K562 (cell line): ENCODE measurements at regions not wholly inside any gene's neighbourhood (a gene's known extent, or its start where the extent isn't known, plus 50 kb on each side); places are given as distances from the start of the nearest gene placed in this dataset.

Experiments used
- EP300 ChIP-seq: IDR thresholded peaks from 2 replicates; pipeline ENCODE4 v1.6.1; 2012; ENCODE audit warnings: low read length, improper control_type of control experiment
- ETV6 ChIP-seq, 3 experiments: fragments of 150-350 bp in 1 of 3; sonication (generic) in 1 of 3; formaldehyde crosslinking in 1 of 3; IDR thresholded peaks; 2 replicates each; pipeline versions ENCODE4 v1.6.1 to v1.8.0; 2014 to 2022; ENCODE audit warnings: borderline replicate concordance in 2 of 3, low read depth in 2 of 3, antibody characterized with exemption in 1 of 3, low read length in 1 of 3, mild to moderate bottlenecking in 1 of 3, missing genetic modification reagents in 1 of 3
- FOXA3 ChIP-seq, 2 experiments: fragments of 450-650 bp in 1 of 2; sonication (generic) in 1 of 2; formaldehyde crosslinking; IDR thresholded peaks in 1 of 2; conservative IDR thresholded peaks in 1 of 2; 2 replicates each; pipeline versions ENCODE4 v1.4.0 to v1.8.0; 2020 to 2022; ENCODE audit warnings: mild to moderate bottlenecking in 2 of 2, missing genetic modification reagents in 1 of 2
- KDM2B ChIP-seq: fragments of 250-450 bp; sonication (Bioruptor Pico); IDR thresholded peaks from 2 replicates; pipeline ENCODE4 v1.8.0; 2021; ENCODE audit warnings: mild to moderate bottlenecking, moderate library complexity
- MTA3 ChIP-seq: fragments of 450-650 bp; formaldehyde crosslinking; IDR thresholded peaks from 2 replicates; pipeline ENCODE4 v1.6.1; 2017; ENCODE audit warnings: mild to moderate bottlenecking, borderline replicate concordance
- NCOR1 ChIP-seq: fragments of 450-650 bp; IDR thresholded peaks from 2 replicates; pipeline ENCODE4 v1.6.1; 2016; ENCODE audit warnings: mild to moderate bottlenecking, moderate library complexity
- PTRF ChIP-seq: fragments of 450-650 bp; IDR thresholded peaks from 2 replicates; pipeline ENCODE4 v1.6.1; 2016; ENCODE audit warnings: mild to moderate bottlenecking, missing genetic modification characterization, missing compliant biosample characterization
- SAP30 ChIP-seq: fragments of 200-600 bp; sonication (generic); IDR thresholded peaks from 2 replicates; pipeline ENCODE4 v1.6.1; 2012; ENCODE audit warnings: borderline replicate concordance, low read depth, mild to moderate bottlenecking, moderate library complexity, low read length, control low read depth, inconsistent platforms; ENCODE audit not compliant: insufficient read depth, poor library complexity, severe bottlenecking
- TBL1XR1 ChIP-seq, 2 experiments: IDR thresholded peaks; 2 replicates each; pipeline ENCODE4 v1.6.1; 2012; ENCODE audit warnings: improper control_type of control experiment in 2 of 2, low read length in 2 of 2, mild to moderate bottlenecking in 1 of 2
- ZFP36 ChIP-seq: fragments of 150-350 bp; IDR thresholded peaks from 2 replicates; pipeline ENCODE4 v1.6.1; 2018; ENCODE audit warnings: low read length, low read depth; ENCODE audit not compliant: partially characterized antibody
- ZNF609 ChIP-seq: sonication (generic); formaldehyde crosslinking; IDR thresholded peaks from 2 replicates; pipeline ENCODE4 v1.8.1; 2023; ENCODE audit warnings: missing genetic modification reagents, mild to moderate bottlenecking, borderline replicate concordance

- no peak for TF ChIP-seq SAP30
- no peak for TF ChIP-seq ETV6 (IDR thresholded peaks at IDR 0.05; ENCODE audit: borderline replicate concordance in 1 of 2, low read depth in 2 of 2, low read length in 1 of 2)
- no peak for TF ChIP-seq ETV6 (CRISPR knock-in tag; IDR thresholded peaks at IDR 0.05; ENCODE audit: borderline replicate concordance)
- TF ChIP-seq NCOR1, result no peak
- no peak for TF ChIP-seq TBL1XR1 (IDR thresholded peaks at IDR 0.05; ENCODE audit: low read length in 2 of 2)
- TF ChIP-seq ZNF609 (CRISPR knock-in tag), result no peak
- TF ChIP-seq ZFP36, result no peak
- TF ChIP-seq EP300, result no peak
- TF ChIP-seq FOXA3 (CRISPR knock-in tag; conservative IDR thresholded peaks at IDR 0.05 in 1 of 2, IDR thresholded peaks at IDR 0.05 in 1 of 2), result no peak
- no peak for TF ChIP-seq KDM2B (CRISPR knock-in tag)
- no peak for TF ChIP-seq PTRF (tag)
- no peak for TF ChIP-seq MTA3
Measured at GRCh38 chr13:109665240-109665639, 121.1 kb downstream of the IRS2 start.
